Amygdala (tissue), 56 donors: ENCODE measurements at regions not wholly inside any gene's neighbourhood (a gene's known extent, or its start where the extent isn't known, plus 50 kb on each side); places are given as distances from the start of the nearest gene placed in this dataset.

Source experiments
- DNase-seq, 56 donors: peaks; one replicate each; lab custom pipeline; 2025; lab: John Stamatoyannopoulos, UW

GRCh38 chr6:90656325-90656724 is 69.5 kb upstream of the MAP3K7 start:
- DNase-seq, result no peak

- no peak for DNase-seq
Measured at GRCh38 chr6:90654806-90655205, 67.9 kb upstream of the MAP3K7 start.

GRCh38 chr6:90654166-90654565 is 67.3 kb upstream of the MAP3K7 start:
- no peak for DNase-seq

GRCh38 chr6:90653750-90654149 is 66.9 kb upstream of the MAP3K7 start:
- no peak for DNase-seq

- DNase-seq, result no peak
Measured at GRCh38 chr6:90650041-90650940, 63.4 kb upstream of the MAP3K7 start.

GRCh38 chr6:90648873-90649272 is 62.0 kb upstream of the MAP3K7 start:
- DNase-seq, result no peak

GRCh38 chr6:90646940-90647339 is 60.1 kb upstream of the MAP3K7 start:
- no peak for DNase-seq

GRCh38 chr6:90645634-90646033 is 58.8 kb upstream of the MAP3K7 start:
- DNase-seq, result no peak

- no peak for DNase-seq
Measured at GRCh38 chr6:90644492-90644891, 57.6 kb upstream of the MAP3K7 start.

GRCh38 chr6:90643381-90643780 is 56.5 kb upstream of the MAP3K7 start:
- no peak for DNase-seq

- DNase-seq, result no peak
Measured at GRCh38 chr6:90637320-90637719, 50.4 kb upstream of the MAP3K7 start.
